ENCODE measurements at regions not wholly inside any gene's neighbourhood (a gene's known extent, or its start where the extent isn't known, plus 50 kb on each side); places are given as distances from the start of the nearest gene placed in this dataset.

GRCh38 chr9:97766092-97766491, 69.0 kb upstream of the XPA start:
- TF ChIP-seq CTCF (conservative IDR thresholded peaks at IDR 0.05 in 1 of 2, IDR thresholded peaks at IDR 0.05 in 1 of 2; ENCODE audit: extremely low read depth in 1 of 2, insufficient read depth in 1 of 2, low read depth in 1 of 2, low read length in 2 of 2) (no peak), EZH2 (IDR thresholded peaks at IDR 0.05; ENCODE audit: borderline replicate concordance, low read length) (no peak)
